Urothelium cell line (cell line): ENCODE measurements at regions not wholly inside any gene's neighbourhood (a gene's known extent, or its start where the extent isn't known, plus 50 kb on each side); places are given as distances from the start of the nearest gene placed in this dataset.

Source experiments
- DNase-seq: peaks from one replicate; pipeline ENCODE4 v3.0.0; 2011; ENCODE audit warnings: low spot score, mixed read lengths
- FAIRE-seq: peaks from 2 replicates; lab custom pipeline; 2011; peaks lifted over from hg19 to GRCh38; lab: Jason Lieb, UNC

DNA sequence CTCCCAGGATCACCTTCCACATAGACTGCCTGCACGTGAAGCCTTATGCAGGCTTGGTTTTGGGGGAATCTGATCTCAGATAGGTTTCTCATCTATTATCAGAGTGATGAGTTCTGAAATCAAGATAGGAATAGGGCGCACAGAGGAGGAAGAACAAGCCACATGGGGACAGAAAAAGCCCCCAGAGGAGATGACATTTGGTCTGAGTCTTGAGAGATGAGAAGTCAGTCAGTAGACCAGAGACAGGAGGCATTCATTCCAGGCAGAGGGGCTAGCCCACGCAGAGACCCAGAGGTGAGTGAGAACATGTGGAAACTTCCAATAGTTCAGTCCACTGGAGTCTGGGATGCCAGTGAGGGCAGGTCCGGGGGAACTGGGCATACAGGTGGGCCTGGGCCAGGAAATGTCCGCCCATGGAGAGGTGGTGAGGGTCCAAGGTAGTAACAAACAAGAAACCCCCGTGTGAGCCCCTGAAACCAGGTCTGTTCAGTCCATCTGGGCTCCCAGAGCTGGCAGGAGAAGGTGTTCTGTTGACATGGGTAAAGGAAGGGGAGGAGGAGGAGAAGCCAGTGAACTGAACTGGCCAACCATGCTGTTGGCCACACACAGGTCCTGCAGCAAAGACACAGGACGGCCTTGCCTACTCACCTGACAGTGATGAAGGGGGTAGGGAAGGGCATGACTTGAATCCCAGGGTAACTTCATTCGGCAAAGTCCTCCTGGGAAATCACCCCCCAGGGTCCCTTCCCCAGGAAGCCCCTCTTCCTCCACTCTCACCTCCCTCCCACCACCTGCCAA lies 69.3 kb upstream of the SMNDC1 start:
- FAIRE-seq, result no peak
- DNase-seq, result no peak

DNA sequence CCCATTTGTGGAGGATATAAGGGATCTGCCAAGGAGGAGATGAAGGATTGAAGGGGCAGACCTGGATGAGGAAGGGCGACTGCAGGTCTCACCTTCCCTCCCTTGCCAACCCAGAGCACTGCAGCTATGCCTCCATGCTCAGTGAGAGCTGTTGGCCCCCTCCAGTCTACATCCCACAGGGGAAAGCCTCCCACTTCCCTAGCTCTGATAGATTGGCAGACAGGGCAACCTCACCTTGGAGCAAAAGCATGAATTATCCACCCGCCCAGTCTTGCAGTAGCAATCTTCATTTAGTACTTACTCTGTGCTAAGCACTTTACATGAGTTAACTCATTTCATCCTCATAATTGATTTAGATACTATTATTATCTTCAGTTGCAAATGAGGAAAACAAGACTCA lies 70.4 kb upstream of the SMNDC1 start:
- DNase-seq (no peak), FAIRE-seq (no peak)

DNA sequence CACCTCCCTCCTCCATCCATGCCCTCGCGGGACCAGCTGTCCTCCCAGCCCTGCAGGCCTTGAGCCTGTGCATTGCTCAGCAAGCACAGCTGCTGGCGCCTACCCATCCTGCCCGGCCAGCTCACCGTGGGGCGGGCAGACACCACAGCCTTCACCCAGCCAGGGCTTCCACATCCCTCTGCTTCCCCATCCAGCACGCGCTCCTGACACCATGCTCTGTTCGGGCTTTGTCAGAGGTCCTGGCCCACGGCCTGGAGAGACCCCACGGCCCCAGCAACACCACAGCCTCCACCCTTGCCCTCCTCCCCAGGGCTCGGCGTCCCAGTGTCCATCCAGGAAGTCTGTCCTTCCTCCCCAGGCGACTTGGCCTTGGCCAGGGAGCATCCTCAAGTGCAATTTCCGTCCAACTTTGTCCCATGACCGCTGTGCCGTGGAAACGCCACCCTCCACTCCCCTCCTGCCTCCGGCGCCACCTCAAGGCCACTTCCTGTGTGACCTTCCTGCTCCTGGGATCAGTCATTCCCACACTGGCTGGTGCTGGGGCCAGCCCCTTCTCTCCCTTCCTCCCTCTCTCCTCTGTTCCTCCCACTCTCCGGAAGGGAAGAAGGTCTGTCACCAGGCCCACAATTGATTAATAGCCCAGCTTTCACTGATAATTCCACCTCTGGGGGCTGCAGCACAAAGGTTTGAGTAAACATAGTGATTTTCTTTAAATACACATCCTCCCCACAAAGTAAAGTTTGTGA lies 71.5 kb upstream of the SMNDC1 start:
- DNase-seq (no peak), FAIRE-seq (no peak)

DNA sequence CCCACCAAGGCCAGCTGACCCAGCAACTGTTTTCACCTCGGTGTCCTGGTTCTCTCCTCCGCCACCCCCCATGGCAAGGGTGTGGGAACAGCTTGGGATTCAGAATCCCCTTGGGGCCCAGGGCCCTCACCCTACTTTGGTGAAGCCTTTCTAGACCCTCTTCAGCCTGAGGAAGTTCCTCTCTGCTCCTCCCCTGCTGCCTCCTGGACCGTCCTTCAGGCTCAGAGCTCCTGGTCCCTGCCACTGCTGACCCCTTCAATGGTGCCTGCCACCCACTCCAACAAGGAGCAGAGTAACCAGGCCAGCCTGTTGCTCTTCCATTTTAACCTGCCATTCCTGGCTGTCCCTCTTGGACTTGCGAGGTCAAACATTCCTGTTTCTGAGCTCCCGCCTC lies 72.0 kb upstream of the SMNDC1 start:
- FAIRE-seq (no peak), DNase-seq (no peak)

DNA sequence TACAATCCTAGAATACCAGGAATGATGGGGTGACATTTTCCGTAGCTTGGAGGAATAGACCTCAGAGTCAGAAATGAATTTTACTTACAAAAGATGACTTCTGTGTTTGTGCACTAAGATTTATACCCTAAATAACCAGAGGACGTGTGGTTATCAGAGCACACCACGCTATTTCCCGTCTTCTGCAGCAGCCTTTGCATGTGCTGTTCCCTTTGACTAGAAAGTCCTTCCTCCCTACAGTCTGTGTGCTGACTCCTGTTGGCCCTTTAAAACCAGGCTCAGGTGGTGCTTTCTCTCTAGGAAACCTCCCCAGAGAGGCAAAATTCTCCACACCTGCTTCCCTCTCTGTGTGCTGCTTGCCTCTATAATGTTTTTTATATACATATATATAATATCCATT lies 73.3 kb upstream of the SMNDC1 start:
- FAIRE-seq, result no peak
- DNase-seq, result no peak

DNA sequence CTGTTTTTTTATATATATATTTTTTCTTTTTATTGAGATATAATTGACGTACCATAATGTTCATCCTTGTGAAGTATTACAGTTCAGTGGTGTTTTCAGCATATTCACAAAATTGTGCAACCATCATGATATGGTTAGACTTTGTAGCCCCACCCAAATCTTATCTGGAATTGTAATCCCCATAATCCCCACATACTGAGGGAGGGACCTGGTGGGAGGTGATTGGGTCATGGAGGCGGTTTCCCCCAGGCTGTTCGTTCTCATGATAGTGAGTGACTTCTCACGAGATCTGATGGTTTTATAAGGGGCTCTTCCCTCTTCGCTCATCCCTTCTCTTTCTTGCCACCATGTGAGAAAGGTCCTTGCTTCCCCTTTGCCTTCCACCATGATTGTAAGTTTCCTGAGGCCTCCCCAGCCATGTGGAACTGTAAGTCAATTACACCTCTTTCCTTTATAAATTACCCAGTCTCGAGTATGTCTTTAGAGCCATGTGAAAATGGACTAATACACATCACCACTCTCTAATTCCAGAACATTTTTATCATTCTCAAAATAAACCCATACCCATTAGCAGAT lies 73.9 kb upstream of the SMNDC1 start:
- DNase-seq, result no peak
- FAIRE-seq, result no peak

DNA sequence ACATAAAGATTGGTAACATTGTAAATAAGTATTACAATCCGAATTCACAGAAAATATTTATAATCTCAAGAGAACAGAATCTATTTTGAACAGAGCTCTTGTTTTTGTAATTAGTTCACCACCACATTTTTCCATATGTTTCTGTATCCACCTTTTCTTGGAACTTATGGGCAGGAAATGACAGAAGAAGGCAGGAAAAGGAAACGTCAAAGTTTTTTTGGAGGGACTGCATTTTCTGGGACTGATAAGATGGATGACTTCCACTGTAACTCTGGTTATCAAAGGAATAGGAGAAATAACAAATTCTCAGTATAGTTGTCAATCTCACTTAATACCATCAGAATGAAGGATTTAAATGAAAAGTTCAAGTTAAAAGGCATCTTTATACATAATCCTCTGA lies 75.1 kb upstream of the SMNDC1 start:
- FAIRE-seq (no peak), DNase-seq (no peak)

DNA sequence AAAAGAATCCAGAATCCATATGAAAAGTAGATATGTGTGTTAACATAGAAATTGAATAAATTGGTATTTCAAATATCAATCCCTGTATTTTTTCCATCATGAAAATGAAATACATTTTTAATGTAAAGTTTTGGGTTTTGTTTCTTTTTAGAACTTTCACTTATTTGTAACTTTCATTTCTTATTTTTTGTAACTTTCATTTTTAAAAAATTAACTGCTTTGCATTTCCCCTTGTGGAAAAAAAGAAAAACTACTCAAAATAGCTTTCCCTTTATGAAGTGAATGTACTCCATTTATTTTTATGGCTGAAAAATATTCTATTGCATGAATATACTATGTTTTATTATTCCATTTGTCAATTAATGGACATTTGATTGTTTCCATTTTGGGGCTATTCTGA lies 75.6 kb upstream of the SMNDC1 start:
- DNase-seq (no peak), FAIRE-seq (no peak)

DNA sequence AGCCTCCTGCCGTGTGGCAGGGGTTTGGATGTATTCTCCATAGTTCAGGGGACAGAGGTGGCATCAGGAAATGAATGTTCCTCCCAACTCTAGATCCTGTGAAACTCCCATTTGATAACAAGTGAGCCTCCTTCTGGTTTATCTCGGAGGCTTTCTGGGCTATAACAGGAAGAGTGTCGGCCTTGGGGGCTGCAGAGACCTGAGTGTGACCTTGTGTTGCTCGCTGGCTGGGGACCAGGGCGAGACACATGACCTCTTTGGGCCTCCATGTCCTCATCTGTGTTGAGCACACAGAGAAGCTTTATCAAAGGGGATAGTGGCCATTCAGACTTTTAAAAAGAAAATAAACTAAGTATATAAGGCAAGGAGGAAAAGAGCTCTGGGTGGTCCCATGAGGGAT lies 78.0 kb upstream of the SMNDC1 start:
- DNase-seq, result no peak
- FAIRE-seq, result no peak

DNA sequence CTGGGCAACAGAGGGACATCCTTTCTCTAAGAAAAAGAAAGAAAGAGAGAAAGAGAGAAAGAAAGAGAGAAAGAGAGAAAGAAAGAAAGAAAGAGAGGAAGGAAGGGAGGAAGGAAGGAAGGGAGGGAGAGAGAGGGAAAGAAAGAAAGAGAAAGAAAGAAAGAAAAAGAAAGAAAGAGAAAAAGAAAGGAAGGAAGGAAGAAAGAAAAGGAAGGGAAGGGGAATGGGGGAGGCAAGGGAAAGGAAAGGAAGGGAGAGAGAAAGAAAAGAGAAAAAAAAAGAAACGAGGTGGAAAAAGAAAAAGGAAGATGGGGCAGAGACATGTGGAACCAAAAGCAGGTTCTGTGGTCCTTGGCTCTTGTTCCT lies 82.9 kb upstream of the SMNDC1 start:
- DNase-seq (no peak), FAIRE-seq (no peak)

DNA sequence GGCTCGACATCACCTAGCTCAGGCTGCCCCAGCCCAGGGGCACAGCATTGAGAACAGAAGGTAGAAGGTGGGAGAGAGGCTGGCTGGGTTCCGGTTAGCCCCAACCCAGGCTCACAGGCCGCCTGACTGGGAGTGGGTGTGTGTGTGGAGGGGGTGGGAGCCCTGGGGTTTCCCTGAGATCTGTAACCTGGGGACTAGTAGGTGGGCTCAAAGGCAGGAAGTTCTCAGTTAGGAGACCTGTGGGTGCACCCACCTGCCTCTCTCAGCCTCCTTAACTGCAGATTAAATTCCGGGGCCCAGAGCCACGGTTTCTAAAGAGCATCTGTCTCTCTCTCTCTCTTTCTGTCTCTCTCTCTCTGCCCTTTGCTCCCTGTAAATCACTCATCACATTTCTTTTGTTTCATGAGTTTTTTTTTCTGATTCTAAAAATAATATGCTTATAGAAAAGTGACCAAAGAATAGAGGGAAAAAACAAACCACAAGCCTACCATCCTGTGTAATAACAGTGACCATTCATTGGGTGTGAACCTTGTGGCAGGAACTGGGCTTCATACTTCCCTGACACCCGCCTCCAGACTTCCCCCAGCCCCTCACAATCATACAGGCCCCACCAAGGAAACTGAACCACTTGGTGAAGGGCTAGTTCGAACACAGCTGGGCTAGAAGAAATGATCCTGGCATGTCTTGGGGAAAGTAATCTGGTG lies 83.4 kb upstream of the SMNDC1 start:
- FAIRE-seq, result no peak
- DNase-seq, result no peak

DNA sequence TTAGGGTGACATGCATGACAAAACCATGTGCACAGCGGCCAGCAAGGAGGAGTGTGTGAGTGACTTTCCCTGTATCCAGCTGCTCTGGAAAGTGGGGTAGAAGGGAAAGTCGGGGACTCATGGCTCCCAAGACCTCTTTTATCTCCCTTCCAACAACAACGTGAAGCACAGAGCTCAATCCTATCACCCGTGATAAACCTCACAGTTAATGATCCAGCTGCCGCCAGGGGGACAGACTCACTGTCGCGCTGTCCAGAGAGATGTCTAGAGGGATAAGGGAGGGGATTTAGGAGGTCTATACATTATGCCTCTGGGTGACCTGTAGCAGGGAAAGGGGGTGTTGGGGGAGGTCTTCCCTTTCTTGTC lies 84.0 kb upstream of the SMNDC1 start:
- FAIRE-seq (peak; percentile 5), DNase-seq (no peak)

DNA sequence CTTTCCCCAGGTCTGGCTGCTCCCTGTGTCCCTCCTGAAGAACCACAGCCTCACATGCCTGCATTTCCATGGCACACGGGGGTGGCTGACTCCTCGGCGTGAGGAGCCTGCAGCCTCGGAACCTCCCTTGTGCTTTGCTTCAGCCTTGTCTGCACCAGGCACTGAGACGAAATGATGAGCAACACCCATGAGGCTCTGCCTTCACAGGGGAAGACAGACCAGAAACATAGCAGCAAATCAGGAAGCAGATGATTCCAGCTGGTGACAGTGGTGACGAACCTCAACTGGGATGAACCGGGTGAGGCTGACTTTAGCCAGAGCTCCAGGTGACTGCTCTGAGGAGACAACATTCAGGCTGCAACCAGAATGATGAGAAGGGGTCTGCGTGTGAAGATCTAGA lies 84.5 kb upstream of the SMNDC1 start:
- FAIRE-seq (no peak), DNase-seq (no peak)

DNA sequence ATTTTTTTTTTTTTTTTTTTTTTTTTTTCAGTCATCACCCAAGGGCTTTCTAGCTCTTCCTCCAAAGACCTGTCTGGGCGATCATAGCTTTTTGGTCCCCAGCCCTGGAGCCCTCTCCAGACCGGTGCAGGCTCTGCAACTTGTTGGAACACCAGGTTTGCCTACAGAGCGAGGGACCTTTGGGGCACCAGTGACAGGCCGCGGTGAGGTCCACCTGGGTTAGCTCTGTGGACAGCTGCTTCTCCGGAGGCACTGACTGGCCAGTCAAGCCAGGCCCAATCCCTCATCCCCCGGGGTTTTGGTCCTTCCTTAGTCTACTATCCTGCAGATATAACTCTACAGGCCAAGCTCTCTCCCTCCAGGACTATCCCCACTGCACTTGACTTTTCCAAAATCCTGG lies 86.8 kb upstream of the SMNDC1 start:
- DNase-seq (no peak), FAIRE-seq (no peak)

DNA sequence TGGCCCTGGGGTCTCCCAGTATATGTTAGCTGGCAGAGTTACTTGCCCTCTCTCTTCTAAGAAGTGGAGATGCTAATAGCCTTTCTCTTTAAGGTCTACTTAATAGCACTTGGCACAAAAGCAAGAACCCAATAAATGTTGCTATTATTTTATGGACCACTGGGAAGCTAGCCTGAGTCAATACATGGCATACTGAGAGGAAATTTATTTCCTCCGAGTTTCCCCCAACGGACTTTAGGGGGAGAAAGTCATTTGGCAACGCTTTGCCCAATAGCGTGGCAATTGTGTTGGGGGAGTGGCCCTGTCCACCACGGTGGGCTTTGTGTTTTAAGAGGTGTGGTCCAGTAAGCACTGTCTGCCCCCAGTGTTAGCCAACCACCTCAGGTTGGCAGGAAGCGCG lies 87.4 kb upstream of the SMNDC1 start:
- DNase-seq, result no peak
- no peak for FAIRE-seq

DNA sequence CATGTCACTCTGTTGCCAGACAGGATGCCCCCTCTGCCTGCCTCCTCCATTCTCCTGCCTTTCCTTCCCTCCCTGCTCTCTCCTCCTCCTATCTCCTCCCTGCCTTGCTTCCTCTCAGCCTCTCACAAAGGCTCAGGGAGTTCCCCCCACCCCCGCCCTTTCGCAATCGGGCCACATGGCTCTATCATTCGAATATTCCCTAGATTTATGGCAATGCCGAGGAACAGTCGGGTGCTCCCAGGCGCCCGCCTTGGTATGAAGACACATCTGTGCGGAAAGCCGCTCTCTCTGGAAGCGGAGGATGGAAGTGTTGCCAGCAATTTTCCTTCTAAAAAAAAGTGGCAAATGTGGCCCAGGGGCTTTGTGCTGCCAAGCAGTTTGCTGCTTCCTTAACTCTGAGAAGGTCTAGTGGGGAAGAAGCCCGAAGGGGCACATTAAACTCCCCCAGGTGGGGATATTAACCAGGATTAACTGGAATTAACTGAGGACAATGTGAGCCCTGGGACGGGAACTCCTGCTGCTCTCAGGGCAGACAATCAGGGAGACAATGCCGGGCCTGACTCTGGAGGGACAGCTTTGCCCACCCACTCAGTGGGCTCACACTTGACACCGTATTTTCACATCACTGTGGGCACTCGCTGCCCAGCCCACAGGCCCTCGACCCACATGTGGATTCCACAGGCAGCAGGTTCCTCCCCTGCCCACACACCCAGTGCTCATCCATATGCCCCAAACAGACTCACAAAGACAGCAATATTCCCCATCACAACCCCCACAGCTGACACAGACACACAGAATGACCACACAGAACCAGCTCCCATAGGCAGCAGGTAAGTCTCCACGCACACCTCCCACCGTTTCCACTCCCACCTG lies 88.4 kb upstream of the SMNDC1 start:
- peak; percentile 20 for FAIRE-seq
- DNase-seq, result no peak

DNA sequence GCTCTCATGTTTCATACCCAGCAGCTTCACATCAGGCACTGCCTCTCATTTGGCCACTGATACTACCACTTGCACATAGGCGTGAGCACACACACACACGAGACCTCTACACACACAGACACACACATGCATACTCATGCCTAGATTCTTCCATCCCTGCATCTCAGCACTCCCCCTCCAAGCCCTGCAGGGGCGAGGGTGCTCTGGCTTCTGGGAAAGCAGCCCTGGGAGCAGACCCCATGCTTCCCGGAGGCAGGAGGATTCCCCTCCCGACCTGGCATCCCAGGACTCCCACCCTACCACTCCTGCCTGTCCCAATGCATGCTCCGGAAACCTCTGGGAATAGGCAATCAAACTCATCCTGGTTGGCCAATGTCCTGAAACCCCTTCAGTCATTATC lies 89.1 kb upstream of the SMNDC1 start:
- FAIRE-seq, result no peak
- no peak for DNase-seq

DNA sequence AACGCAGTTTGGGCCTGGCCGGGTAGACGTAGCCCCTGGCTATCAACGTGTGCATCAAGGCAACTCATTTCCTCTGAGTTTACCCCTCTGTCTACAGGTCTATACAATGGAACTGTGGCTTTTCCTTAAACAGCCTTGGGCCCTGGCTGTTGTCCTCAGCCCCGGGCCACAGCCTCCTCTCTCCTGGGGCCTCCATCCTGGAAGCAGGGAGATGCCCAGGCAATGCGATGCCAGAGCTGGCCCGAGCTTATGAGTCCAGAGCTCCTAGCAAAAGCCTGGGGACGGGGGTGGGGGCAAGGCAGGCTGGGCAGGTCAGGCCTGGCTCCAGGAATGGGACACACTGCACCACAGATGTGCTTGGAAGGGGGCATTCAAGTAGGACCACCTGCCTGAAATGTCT lies 89.6 kb upstream of the SMNDC1 start:
- DNase-seq, result no peak
- FAIRE-seq, result no peak

DNA sequence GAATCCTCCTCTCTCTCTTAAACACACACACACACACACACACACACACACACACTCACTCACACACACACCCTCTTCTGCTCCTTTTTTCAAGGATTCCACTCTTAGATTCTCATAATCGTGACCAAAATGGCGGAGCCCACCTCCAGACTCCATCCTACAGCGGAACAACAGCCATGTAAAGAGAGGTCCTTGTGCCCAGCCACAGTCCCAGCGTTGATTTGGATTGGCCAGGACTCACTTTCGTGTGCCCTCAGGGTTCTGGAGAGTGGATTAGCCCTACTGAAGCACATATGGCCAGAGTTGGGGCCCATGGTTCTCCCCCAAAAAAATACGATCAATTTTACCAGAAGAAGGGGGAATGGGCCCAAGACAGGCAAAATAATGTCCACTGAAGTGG lies 90.2 kb upstream of the SMNDC1 start:
- no peak for FAIRE-seq

DNA sequence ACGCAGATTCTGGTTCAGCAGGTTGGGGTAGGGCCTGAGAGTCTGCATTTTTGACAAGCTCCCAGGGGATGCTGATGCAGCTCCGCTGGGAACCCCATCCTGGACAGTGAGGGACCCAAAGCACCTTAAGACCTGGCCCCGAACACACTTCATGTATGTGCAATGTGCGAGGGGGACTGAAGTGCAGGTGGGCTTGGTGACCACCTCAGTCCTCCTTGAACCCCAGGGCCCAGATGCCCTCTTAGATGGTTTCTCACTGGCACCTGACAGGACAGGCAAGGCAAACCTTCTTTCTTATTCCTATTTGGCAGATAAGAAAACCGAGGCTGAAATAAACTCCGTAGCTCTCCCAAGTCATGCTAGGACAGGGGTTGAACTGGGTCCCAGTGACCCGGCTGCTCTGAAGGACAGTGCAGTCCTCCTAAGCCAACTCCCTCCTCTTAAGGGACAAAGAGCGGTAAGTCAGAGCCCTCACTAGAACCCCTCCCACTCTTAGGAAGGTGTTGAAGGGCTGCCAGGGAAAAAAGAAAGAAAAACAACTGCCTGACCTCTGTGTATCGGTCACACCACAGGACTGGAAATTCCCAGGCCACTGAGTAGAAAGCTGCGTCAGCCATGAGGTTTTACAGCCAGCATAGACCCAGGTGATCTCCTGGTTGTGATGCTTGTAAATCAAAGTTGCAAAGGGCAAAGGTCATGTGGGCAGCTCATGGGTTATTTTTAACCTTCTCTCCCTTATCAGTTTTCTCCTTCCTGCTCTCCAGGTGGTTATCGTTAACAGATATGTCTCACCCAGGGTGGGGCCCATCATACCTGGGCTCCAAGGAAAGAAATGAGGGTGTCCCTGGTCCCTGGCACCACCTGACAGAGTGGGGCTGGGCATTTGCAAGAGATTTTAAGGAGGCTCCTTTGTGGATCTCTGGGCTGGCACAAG lies 90.9 kb upstream of the SMNDC1 start:
- FAIRE-seq (no peak), DNase-seq (peak; percentile 57)

More for the DNA sequence above, 90.2 kb upstream of the SMNDC1 start:
- DNase-seq, result no peak
